NCI-H1048 (cell line): ENCODE measurements at regions not wholly inside any gene's neighbourhood (a gene's known extent, or its start where the extent isn't known, plus 50 kb on each side); places are given as distances from the start of the nearest gene placed in this dataset.
"Not testable (repeated sequence)": the region's sequence is repeated elsewhere in the genome, so short reads cannot be mapped to it uniquely, and the experiment has no call there.

Experiments used
- DNase-seq: peaks from one replicate; lab custom pipeline; 2025; lab: John Stamatoyannopoulos, UW

DNA sequence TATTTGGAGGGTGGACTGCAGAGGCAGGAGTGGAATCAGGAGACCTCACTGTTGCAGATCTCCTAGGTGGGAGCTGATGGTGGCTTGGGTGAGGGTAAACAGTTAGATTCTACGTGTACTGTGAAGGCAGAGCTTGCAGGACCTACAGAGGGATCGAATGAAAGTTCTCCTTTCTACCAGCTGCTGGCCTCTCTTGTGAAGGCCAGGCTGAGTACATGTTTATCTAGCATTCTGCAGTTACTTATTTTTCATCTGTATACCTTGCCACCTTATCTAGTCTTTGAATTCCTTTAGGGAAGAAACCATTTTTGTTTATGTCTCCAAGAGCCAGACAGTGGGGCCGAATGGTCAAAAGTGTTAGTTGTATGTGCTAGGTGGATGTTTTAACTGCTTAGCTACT, 57.6 kb downstream of the PTTG1 start:
- DNase-seq = no peak

DNA sequence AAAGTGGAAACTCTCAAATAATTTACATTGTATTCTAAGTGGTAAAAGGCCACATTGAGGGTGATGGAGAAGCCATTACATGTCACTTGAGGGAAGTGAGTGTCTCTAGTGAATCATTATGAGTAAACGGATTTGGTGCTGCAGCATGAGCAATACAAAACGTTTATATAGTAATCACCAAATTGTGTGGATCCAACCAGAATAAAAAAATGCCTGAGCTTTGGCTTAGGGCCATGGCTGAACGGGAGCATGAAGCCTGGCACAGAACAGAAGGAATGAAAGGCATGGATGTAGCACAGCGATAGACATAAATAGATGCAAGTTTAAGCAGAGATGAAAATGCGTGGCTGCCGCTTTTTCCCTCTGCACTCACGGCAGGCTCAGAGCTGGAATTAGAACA, 58.3 kb downstream of the PTTG1 start:
- no peak for DNase-seq

DNA sequence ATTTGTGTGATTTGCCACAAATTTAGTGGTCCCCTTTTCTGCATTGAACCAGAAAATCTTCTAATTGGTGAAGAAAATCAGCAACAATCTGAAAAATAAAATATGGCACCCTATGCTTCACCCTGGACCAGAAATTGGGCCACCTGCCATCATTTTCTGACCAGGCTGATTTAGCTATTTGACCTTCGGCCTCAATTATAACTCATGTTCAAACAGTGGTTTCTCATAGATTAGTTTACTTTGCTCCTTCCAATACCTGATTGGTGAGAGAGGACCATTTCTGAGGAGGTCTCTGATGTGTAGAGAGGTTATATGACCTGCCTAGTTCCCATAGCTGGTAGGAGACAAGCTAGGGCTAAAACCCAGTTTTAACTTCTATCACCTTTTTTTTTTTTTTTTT, 59.0 kb downstream of the PTTG1 start:
- DNase-seq = no peak

- DNase-seq = no peak
These were observed 63.0 kb downstream of the PTTG1 start for GRCh38 chr5:160484678-160485077.

DNA sequence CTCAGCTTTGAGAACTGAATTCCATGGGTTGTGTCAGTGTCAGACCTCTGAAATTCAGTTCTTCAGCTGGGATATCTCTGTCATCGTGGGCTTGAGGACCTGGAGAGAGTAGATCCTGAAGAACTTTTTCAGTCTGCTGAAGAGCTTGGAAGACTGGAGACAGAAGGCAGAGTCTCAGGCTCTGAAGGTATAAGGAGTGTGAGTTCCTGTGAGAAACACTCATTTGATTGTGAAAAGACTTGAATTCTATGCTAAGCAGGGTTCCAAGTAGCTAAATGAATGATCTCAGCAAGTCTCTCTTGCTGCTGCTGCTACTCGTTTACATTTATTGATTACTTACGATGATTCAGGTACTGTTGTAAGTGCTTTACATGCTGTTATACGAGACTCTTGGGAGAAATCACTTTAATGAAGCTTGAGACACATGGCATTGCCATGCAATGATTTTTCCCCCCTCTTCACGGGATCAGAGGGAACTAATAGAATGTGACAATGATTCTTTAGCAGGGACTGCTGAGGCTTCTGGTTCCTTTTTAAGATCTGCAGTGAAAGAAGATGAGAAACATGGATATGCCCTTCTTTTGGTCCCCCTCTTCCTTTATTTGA, 63.8 kb downstream of the PTTG1 start:
- no peak for DNase-seq

DNA sequence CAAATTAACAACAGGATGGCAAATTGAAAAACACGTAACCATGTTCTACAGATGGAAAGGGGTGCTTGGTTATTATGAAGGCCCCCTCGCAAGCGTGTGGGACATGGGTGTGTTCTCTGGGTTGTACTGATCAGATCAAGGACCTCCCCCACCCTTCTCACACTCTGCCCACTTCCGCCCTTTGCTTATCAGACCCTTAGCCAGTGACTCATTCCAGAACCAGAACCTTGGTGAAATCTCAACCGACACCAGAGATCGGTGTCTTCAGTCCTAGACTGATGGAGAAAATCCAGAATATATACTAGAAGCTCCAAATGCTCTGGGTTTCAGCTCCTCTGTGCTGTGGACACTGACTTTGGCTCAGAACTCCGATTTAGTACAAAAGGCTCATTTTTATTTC, 64.9 kb downstream of the PTTG1 start:
- DNase-seq = no peak

GRCh38 chr5:160488394-160489325, 67.0 kb downstream of the PTTG1 start:
- no peak for DNase-seq

DNA sequence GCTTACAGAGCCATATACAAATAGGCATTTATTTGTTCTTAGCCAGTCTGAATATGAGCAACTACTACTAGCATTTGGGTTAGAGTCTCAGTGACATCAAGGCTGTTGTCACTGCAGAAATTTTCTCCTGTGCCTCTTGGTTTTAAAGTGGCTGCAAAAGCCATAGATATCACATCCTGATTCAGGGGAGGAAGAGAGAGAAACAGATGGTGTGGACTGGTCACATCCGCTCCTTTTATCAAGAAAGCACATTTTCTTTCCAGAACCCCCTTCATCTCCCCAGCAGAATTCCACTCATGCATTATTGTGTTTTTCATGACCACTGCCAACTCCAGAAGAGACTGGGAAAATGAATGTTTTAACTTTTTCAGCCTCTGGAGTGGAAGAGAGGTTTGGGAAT, 69.8 kb downstream of the PTTG1 start:
- DNase-seq = no peak

DNA sequence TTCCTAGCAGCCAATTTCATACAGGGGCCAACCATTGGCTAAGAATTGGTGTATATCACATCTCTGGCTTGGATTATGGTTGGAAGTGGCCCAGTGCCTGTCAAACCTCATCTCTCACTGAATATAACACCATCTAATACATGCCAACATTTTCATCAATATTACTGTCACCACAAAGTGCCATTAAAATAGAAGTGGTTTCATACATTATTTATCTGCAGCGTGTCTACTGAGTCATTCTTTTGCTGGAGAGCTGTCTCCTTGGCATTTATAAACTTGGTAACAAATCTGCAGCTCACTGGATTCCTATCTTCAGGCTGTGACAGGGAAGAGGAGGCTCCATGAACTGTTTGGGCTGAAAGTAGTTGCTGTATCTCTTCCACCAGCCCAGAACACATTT, 70.9 kb downstream of the PTTG1 start:
- no peak for DNase-seq

DNA sequence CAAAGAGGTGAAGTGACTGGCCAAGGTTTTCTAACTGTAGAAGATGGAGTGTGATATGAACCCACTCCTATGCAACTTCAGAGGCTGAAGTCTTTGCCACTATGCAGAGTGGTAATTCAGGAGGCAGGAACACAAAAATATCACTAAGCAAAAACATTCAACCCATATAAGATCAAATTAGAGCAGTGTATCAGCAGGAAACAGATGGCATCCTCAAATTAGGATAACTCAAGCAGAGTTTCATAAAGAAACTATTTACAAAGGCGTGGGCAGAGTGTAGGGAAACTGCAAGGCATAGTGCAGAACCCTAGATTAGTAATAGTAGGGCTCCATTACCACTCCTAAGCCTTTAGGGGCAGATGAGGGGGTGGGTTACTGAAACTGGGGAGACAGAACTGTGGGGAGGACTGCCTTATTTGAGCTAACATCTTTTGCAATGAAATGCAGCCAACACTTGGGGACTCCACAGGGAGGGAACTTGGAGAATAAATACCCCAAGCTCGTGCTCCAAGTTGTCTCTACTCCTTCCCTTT, 72.2 kb downstream of the PTTG1 start:
- no peak for DNase-seq

DNA sequence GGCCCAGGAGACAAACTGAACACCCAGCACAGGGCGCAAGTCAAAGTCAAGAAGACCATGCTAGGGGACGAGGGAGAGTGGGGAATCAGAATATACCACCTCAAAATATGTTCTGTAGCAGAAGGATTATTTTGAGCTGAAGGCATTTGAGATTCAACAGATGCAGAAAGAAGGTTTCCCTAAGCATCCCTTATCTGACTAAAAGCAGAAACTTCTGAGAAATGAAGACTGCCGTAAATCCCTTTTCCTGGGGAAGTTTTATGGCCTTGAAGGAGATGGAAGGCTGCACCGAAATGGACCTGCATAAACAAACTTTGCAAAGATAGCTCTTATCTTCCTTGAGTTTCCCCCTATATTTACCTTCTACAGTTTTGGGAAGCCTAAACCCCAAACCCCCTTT, 72.8 kb downstream of the PTTG1 start:
- no peak for DNase-seq

- no peak for DNase-seq
These were observed 74.7 kb downstream of the PTTG1 start for GRCh38 chr5:160496334-160496733.

GRCh38 chr5:160496784-160497183, 75.1 kb downstream of the PTTG1 start:
- DNase-seq = no peak

DNA sequence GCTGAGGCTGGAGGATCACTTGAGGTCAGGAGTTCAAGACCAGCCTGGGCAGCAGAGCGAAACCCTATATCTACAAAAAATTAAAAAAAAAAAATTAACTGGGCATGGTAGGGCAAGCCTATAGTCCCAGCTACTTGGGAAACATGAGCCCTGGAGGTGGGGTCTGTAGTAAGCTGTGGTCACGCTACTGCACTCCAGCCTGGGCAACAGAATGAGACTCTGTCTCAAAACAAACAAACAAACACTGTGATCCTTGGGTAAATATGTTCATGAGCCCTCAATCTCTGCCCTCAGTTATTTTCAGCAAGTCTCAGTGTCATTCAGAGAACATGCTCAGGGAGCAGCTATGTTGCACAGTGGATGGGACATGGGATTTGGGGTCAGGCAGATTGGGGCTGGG, 76.2 kb downstream of the PTTG1 start:
- no peak for DNase-seq

DNA sequence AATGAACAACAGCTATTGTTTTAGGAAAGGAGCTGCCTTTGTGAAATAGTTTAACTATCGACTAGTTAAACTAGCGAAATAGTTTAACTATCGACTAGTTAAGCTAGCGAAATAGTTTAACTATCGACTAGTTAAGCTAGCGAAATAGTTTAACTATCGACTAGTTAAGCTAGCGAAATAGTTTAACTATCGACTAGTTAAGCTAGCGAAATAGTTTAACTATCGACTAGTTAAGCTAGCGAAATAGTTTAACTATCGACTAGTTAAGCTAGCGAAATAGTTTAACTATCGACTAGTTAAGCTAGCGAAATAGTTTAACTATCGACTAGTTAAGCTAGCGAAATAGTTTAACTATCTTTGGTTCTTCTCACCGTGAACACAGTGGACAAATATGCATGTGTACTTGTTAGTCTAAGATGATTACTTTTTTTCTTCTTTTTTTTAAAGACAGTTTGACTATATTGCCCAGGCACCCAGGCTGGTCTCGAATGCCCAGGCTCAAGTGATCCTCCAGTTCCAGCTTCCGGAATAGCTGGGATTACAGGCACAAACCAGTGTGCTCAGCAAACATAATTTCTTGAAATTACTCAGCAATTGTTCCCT, 76.9 kb downstream of the PTTG1 start:
- DNase-seq = not testable (repeated sequence)

GRCh38 chr5:160500786-160501779, 79.4 kb downstream of the PTTG1 start:
- no peak for DNase-seq

- no peak for DNase-seq
These were observed 83.3 kb downstream of the PTTG1 start for GRCh38 chr5:160504906-160505305.

- DNase-seq = no peak
These were observed 84.7 kb downstream of the PTTG1 start for GRCh38 chr5:160506006-160507004.

DNA sequence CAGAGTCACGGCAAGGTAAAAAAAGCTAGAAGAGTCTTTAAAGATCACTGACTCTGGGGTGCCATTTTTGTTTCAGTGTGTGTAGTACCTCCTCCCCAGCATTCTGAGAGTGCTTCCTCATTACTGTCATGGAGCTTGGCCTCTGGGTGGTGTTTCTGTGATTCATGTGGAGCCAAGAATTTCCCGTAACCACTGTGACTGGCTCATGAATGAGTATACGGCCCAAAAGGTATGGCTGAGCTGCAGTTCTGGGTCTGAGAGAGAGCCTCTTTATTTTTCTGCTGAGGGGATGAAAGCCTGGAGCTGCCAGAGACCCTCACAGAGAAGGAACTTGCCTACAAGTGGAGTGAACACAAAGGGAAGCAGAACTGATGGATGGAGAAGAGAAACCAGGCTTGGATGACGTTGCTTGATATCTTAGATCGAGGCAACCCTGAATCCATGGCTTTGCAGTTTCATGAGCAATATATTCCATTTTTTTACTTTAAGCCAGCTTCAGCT, 85.6 kb downstream of the PTTG1 start:
- DNase-seq = no peak

DNA sequence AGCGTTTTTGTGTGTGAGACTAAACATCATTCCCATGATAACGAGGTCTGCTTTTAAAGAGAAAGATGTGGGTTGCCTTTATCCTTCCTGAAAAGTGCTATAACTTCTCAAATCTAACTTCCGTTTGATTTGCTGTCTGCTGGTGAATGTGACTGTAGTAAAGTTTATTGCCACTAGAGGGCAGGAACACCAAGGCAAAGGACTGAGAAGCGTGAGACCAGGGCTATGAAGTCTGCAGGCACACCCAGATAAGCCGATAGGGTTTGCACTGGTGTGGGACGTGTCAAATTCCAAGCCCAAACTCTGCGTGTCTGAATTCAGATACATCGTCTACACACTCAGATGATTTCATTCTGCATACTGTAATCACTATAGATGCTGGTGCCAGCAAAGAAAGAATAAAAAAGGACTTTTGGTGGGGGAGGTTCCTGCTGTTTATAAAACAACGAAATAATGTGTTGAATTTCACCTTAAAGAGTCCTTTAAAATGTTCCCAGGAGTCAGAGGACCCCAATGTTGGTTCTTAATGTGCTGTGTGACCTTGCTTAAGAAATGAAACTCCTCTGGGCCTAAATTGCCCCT, 87.2 kb downstream of the PTTG1 start:
- DNase-seq = peak; percentile 31
